A549 (cell line): ENCODE measurements at regions not wholly inside any gene's neighbourhood (a gene's known extent, or its start where the extent isn't known, plus 50 kb on each side); places are given as distances from the start of the nearest gene placed in this dataset.

Experiments used
- ATAC-seq, 2 experiments: fragments of 200-7000 bp in 1 of 2; fragments of >200 bp in 1 of 2; cut with Nextera tagmentation in 1 of 2; cut with Tn5 transposase in 1 of 2; 3 replicates each; pipeline versions ENCODE4 v1.8.0 to v1.9.1; 2018 to 2020; ENCODE audit warnings: mild to moderate bottlenecking in 1 of 2, moderate library complexity in 1 of 2
- CTCF ChIA-PET: fragments of 300-600 bp; sonication (Branson Sonifier 250); formaldehyde crosslinking; extraction: SDS; loops from one replicate; lab custom pipeline; 2021; ENCODE audit warnings: antibody characterized with exemption, inconsistent platforms; lab: Yijun Ruan, JAX
- POLR2A ChIA-PET: fragments of 350-600 bp; formaldehyde crosslinking; extraction: SDS; loops from one replicate; lab custom pipeline; 2021; ENCODE audit warnings: antibody characterized with exemption, inconsistent platforms; lab: Yijun Ruan, JAX
- DNase-seq, 2 experiments: peaks; one replicate each; pipeline versions ENCODE4 v3.0.0 to v3.0.0-alpha.2; 2011 to 2016; ENCODE audit warnings: low read depth in 1 of 2, low spot score in 1 of 2
- FAIRE-seq: peaks from 2 replicates; lab custom pipeline; 2011; peaks lifted over from hg19 to GRCh38; lab: Jason Lieb, UNC
- H3K27ac ChIP-seq, 2 experiments: fragments of >200 bp; sonication (Bioruptor Twin); formaldehyde crosslinking; 3 replicates each; pipeline ENCODE4 v1.5.1; 2016 to 2017
- H3K4me1 ChIP-seq: fragments of >200 bp; sonication (Bioruptor Twin); formaldehyde crosslinking; 3 replicates; pipeline ENCODE4 v1.6.1; 2016
- H3K4me2 ChIP-seq: fragments of >200 bp; sonication (Bioruptor Twin); formaldehyde crosslinking; 3 replicates; pipeline ENCODE4 v1.6.1; 2016
- H3K4me3 ChIP-seq: fragments of >200 bp; sonication (Bioruptor Twin); formaldehyde crosslinking; 3 replicates; pipeline ENCODE4 v1.5.1; 2016
- H3K9me3 ChIP-seq: fragments of >200 bp; sonication (Bioruptor Twin); formaldehyde crosslinking; 3 replicates; pipeline ENCODE4 v1.6.1; 2016
- BHLHE40 ChIP-seq: IDR thresholded peaks from 2 replicates; pipeline ENCODE4 v1.6.1; 2012; ENCODE audit warnings: low read depth, low read length, inconsistent platforms
- CEBPB ChIP-seq, 2 experiments: fragments of >200 bp in 1 of 2; sonication (Bioruptor Twin) in 1 of 2; formaldehyde crosslinking in 1 of 2; IDR thresholded peaks; 2 replicates each; pipeline ENCODE4 v1.6.1; 2012 to 2016
- CHD2 ChIP-seq: fragments of 150-350 bp; IDR thresholded peaks from 2 replicates; pipeline ENCODE4 v1.6.1; 2014; ENCODE audit warnings: low read length; ENCODE audit not compliant: partially characterized antibody
- CHD4 ChIP-seq: fragments of 200-600 bp; sonication (generic); IDR thresholded peaks from 2 replicates; pipeline ENCODE4 v1.6.1; 2016; ENCODE audit warnings: antibody characterized with exemption, mild to moderate bottlenecking, borderline replicate concordance
- CTCF ChIP-seq: fragments of >200 bp; sonication (Bioruptor Twin); formaldehyde crosslinking; IDR thresholded peaks from 3 replicates; pipeline ENCODE4 v1.5.1; 2016
- EHMT2 ChIP-seq: fragments of 200-600 bp; sonication (generic); IDR thresholded peaks from 2 replicates; pipeline ENCODE4 v1.6.1; 2016; ENCODE audit warnings: antibody characterized with exemption, low read depth, mild to moderate bottlenecking, moderate library complexity
- ELK1 ChIP-seq: fragments of 150-350 bp; IDR thresholded peaks from 2 replicates; pipeline ENCODE4 v1.6.1; 2014; ENCODE audit warnings: low read depth, mild to moderate bottlenecking, low read length
- EP300 ChIP-seq, 2 experiments: fragments of >200 bp; sonication (Bioruptor Twin); formaldehyde crosslinking; IDR thresholded peaks; 2 replicates in 1 of 2; 3 replicates in 1 of 2; pipeline ENCODE4 v1.6.1; 2016 to 2017
- GATA3 ChIP-seq: IDR thresholded peaks from 2 replicates; pipeline ENCODE4 v1.6.1; 2012; ENCODE audit warnings: borderline replicate concordance
- HDAC2 ChIP-seq: fragments of 200-600 bp; sonication (generic); IDR thresholded peaks from 2 replicates; pipeline ENCODE4 v1.6.1; 2016
- HOXB5 ChIP-seq: fragments of 250-450 bp; sonication (Bioruptor Pico); IDR thresholded peaks from 2 replicates; pipeline ENCODE4 v1.5.0; 2020; ENCODE audit warnings: mild to moderate bottlenecking, moderate library complexity
- MAX ChIP-seq: IDR thresholded peaks from 2 replicates; pipeline ENCODE4 v1.6.1; 2012
- PHF8 ChIP-seq: fragments of 200-600 bp; sonication (generic); IDR thresholded peaks from 2 replicates; pipeline ENCODE4 v1.6.1; 2016; ENCODE audit warnings: low read depth, mild to moderate bottlenecking, antibody characterized with exemption, moderate library complexity, borderline replicate concordance
- RCOR1 ChIP-seq: fragments of 150-350 bp; IDR thresholded peaks from 2 replicates; pipeline ENCODE4 v1.6.1; 2014; ENCODE audit warnings: antibody characterized with exemption, low read length, low read depth
- REST ChIP-seq: fragments of 200-600 bp; sonication (generic); IDR thresholded peaks from 2 replicates; pipeline ENCODE4 v1.6.1; 2016; ENCODE audit warnings: antibody characterized with exemption, mild to moderate bottlenecking, moderate library complexity
- RNF2 ChIP-seq: fragments of 200-600 bp; sonication (generic); IDR thresholded peaks from 2 replicates; pipeline ENCODE4 v1.6.1; 2016; ENCODE audit warnings: low read depth, mild to moderate bottlenecking, antibody characterized with exemption, moderate library complexity, borderline replicate concordance
- SMC3 ChIP-seq: fragments of >200 bp; sonication (Bioruptor Twin); formaldehyde crosslinking; IDR thresholded peaks from 3 replicates; pipeline ENCODE4 v1.6.1; 2018; ENCODE audit warnings: inconsistent platforms
- TFCP2L1 ChIP-seq: fragments of 250-450 bp; sonication (Bioruptor Pico); IDR thresholded peaks from 2 replicates; pipeline ENCODE4 v1.5.0; 2021; ENCODE audit warnings: mild to moderate bottlenecking
- WGBS: methylation state at CpG from one replicate; pipeline ENCODE4 v1.1.6; 2017; ENCODE audit errors: missing lambda C conversion rate; 5-methylcytosine and 5-hydroxymethylcytosine counted together
- TF ChIP-seq, protein P1 (sequence below): IDR thresholded peaks from 2 replicates; pipeline ENCODE4 v1.6.1; 2012
- TF ChIP-seq, protein P2 (sequence below): fragments of 250-450 bp; sonication (Bioruptor Pico); IDR thresholded peaks from 2 replicates; pipeline ENCODE4 v1.5.0; 2021; ENCODE audit warnings: mild to moderate bottlenecking, moderate library complexity, borderline replicate concordance
- TF ChIP-seq, protein P3 (sequence below): fragments of 250-450 bp; sonication (Bioruptor Pico); IDR thresholded peaks from 2 replicates; pipeline ENCODE4 v1.5.0; 2020; ENCODE audit warnings: low read depth, mild to moderate bottlenecking, moderate library complexity

DNA sequence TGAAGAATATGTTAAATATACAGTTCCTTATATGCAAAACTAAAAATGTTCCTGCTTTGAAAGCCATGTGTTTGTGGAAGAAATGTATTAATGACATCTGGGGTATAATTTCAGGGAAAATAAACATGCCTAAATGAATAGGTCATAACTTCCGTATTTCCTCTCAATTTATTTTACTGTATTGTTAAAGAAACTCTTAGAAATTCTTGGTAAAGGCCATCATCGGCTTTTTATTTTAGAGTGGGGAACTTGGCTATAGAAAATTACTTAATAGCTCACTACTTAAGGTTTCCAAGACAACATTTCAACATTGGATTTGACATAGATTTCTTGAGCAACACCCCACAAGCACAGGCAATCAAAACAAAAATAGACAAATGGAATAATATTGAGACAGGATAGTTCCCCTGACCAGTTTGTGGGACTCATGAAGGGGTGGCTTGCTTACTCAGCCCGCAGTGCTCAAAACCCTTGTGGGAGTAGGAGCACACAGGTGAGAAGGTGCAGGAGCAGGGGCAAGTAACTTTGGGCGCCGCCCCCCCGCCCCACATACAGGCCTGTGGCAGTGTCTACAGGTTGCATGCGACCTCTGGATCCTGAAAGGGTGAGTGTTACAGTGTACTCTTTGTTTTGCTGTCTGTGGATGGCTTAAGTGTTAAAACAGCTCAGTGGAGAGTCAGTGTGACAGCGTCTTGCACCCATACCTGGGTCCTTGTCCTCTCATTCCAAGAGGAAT lies 891.4 kb upstream of the C9orf72 start (continued):
- TF ChIP-seq, protein P1, sequence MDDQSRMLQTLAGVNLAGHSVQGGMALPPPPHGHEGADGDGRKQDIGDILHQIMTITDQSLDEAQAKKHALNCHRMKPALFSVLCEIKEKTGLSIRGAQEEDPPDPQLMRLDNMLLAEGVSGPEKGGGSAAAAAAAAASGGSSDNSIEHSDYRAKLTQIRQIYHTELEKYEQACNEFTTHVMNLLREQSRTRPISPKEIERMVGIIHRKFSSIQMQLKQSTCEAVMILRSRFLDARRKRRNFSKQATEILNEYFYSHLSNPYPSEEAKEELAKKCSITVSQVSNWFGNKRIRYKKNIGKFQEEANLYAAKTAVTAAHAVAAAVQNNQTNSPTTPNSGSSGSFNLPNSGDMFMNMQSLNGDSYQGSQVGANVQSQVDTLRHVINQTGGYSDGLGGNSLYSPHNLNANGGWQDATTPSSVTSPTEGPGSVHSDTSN, result no peak
- no peak for TF ChIP-seq CHD2
- TF ChIP-seq SMC3, result no peak
- TF ChIP-seq CTCF, result no peak
- TF ChIP-seq, protein P2, sequence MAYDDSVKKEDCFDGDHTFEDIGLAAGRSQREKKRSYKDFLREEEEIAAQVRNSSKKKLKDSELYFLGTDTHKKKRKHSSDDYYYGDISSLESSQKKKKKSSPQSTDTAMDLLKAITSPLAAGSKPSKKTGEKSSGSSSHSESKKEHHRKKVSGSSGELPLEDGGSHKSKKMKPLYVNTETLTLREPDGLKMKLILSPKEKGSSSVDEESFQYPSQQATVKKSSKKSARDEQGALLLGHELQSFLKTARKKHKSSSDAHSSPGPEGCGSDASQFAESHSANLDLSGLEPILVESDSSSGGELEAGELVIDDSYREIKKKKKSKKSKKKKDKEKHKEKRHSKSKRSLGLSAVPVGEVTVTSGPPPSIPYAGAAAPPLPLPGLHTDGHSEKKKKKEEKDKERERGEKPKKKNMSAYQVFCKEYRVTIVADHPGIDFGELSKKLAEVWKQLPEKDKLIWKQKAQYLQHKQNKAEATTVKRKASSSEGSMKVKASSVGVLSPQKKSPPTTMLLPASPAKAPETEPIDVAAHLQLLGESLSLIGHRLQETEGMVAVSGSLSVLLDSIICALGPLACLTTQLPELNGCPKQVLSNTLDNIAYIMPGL, result no peak
- TF ChIP-seq CEBPB (IDR thresholded peaks at IDR 0.05), result no peak

DNA sequence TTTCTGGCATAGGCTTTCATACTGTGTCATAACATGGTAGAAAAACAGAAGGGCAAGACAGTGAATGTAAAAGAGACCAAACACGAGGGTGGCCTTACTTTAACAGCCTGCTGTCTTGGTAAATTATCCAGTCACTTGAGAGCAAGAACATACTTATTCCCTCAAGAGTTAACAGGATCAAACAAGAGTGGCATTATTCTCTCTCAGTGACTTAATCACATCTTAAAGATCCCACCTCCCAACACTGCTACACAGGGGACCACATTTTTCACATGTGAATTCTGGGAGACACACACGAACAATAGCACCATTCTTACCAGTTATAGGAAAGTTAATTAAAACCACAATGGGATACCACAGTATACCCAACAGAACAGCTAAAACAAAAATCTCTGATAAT lies 898.0 kb upstream of the C9orf72 start:
- no peak for DNase-seq
- POLR2A ChIA-PET, result no interaction called here
- ATAC-seq, result no peak

More for the DNA sequence above, 898.0 kb upstream of the C9orf72 start:
- CTCF ChIA-PET, result interaction anchor here (0.6 kb wide), 1 partner anchor 78 kb away, joined by 4 read pairs; no protein-coding TSS in a partner anchor
- TF ChIP-seq RCOR1, result no peak
- TF ChIP-seq, protein P3, sequence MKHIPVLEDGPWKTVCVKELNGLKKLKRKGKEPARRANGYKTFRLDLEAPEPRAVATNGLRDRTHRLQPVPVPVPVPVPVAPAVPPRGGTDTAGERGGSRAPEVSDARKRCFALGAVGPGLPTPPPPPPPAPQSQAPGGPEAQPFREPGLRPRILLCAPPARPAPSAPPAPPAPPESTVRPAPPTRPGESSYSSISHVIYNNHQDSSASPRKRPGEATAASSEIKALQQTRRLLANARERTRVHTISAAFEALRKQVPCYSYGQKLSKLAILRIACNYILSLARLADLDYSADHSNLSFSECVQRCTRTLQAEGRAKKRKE (CRISPR knock-in tag), result no peak
- TF ChIP-seq ELK1, result no peak
- no peak for TF ChIP-seq GATA3
- TF ChIP-seq HDAC2, result no peak
- no peak for TF ChIP-seq CHD2
- TF ChIP-seq PHF8, result no peak
- no peak for TF ChIP-seq MAX
- TF ChIP-seq EP300 (IDR thresholded peaks at IDR 0.05), result no peak
- TF ChIP-seq HOXB5, result no peak
- no peak for TF ChIP-seq TFCP2L1 (CRISPR knock-in tag)
- TF ChIP-seq CHD4, result no peak
- no peak for TF ChIP-seq EHMT2
- TF ChIP-seq RNF2, result no peak
- TF ChIP-seq REST, result no peak
- no peak for TF ChIP-seq BHLHE40
- no peak for FAIRE-seq
- Histone ChIP-seq H3K9me3 (no peaks in the 10 kb centered on the region), H3K4me2 (no peak overlapping the region), H3K4me3 (no peak overlapping the region), H3K4me1 (no peaks in the 10 kb centered on the region), H3K27ac (no peak overlapping the region)
- WGBS, result 0% methylated on average over 2 of the region's 2 CpGs
